K562 (cell line): ENCODE measurements at regions not wholly inside any gene's neighbourhood (a gene's known extent, or its start where the extent isn't known, plus 50 kb on each side); places are given as distances from the start of the nearest gene placed in this dataset.

ENCODE experiments used
- ATAC-seq: fragments of 200-7000 bp; cut with Tn5 transposase; 3 replicates; pipeline ENCODE4 v1.9.1; 2020; ENCODE audit warnings: moderate library complexity
- BruUV-seq: library from RNA; stranded (reverse); fragments of 400-500 nt; replicated peaks from 2 replicates; lab custom pipeline; 2021; lab: Mats Ljungman, UMichigan
- CTCF ChIA-PET: fragments of 300-600 bp; formaldehyde crosslinking; extraction: SDS; loops from one replicate; lab custom pipeline; 2021; ENCODE audit warnings: low intra/inter-chr PET ratio; lab: Yijun Ruan, JAX
- POLR2A ChIA-PET: fragments of 300-600, 350-650 bp; sonication (Branson Sonifier 250); formaldehyde crosslinking; extraction: SDS; loops from one replicate; lab custom pipeline; 2021; ENCODE audit warnings: antibody characterized with exemption, inconsistent platforms; lab: Yijun Ruan, JAX
- DNase-seq, 4 experiments: peaks; one replicate each; pipeline versions ENCODE4 v3.0.0 to v3.0.0-alpha.2; 2011 to 2018; ENCODE audit warnings: low spot score in 3 of 4, mixed read lengths in 3 of 4; ENCODE audit errors: extremely low read depth in 1 of 4
- FAIRE-seq: peaks from 2 replicates; lab custom pipeline; 2011; peaks lifted over from hg19 to GRCh38; lab: Jason Lieb, UNC
- H2AFZ ChIP-seq: 2 replicates; pipeline ENCODE4 v1.6.0; 2011; ENCODE audit warnings: low read depth, low read length, control low read depth, inconsistent platforms
- H3K27ac ChIP-seq: fragments of 200-600 bp; 3 replicates; pipeline ENCODE4 v1.8.0; 2011; ENCODE audit warnings: low read depth, mild to moderate bottlenecking, control low read depth, inconsistent platforms, low read length, moderate library complexity, mixed read lengths; ENCODE audit errors: extremely low read depth
- H3K27me3 ChIP-seq, 2 experiments: fragments of 300-600 bp in 1 of 2; 2 replicates in 1 of 2; 3 replicates in 1 of 2; pipeline versions ENCODE4 v1.6.0 to v1.8.0; 2011; ENCODE audit warnings: inconsistent platforms in 2 of 2, low read length in 2 of 2, mild to moderate bottlenecking in 1 of 2, mixed read lengths in 1 of 2, moderate library complexity in 1 of 2; ENCODE audit not compliant: control insufficient read depth in 2 of 2, insufficient read depth in 2 of 2
- H3K36me3 ChIP-seq: fragments of 300-600 bp; 3 replicates; pipeline ENCODE4 v1.8.0; 2011; ENCODE audit warnings: mild to moderate bottlenecking, low read length, inconsistent platforms; ENCODE audit not compliant: control insufficient read depth, insufficient read depth
- H3K4me1 ChIP-seq, 2 experiments: fragments of 200-600 bp in 1 of 2; replicated peaks in 1 of 2; 2 replicates in 1 of 2; 3 replicates in 1 of 2; pipeline versions ENCODE4 v1.5.1 to v1.8.0; 2011; ENCODE audit warnings: inconsistent platforms in 2 of 2, low read length in 2 of 2, mild to moderate bottlenecking in 1 of 2, mixed read lengths in 1 of 2, moderate library complexity in 1 of 2; ENCODE audit not compliant: control insufficient read depth in 2 of 2, insufficient read depth in 2 of 2
- H3K4me2 ChIP-seq: 2 replicates; pipeline ENCODE4 v1.6.1; 2011; ENCODE audit warnings: low read length, control low read depth, inconsistent platforms, mixed read lengths; ENCODE audit not compliant: insufficient read depth
- H3K4me3 ChIP-seq: fragments of 200-600 bp; sonication (generic), shearing (Covaris generic); 2 replicates; pipeline ENCODE4 v1.5.1; 2016; ENCODE audit warnings: control low read depth, inconsistent platforms
- H3K79me2 ChIP-seq: fragments of 200-600 bp; 3 replicates; pipeline ENCODE4 v1.8.0; 2011; ENCODE audit warnings: low read length, inconsistent platforms; ENCODE audit not compliant: control insufficient read depth, insufficient read depth
- H3K9ac ChIP-seq, 2 experiments: 2 replicates each; pipeline versions ENCODE4 v1.6.0 to v1.6.1; 2011; ENCODE audit warnings: low read depth in 2 of 2, low read length in 2 of 2, control low read depth in 1 of 2, inconsistent platforms in 1 of 2, mild to moderate bottlenecking in 1 of 2, mixed read lengths in 1 of 2; ENCODE audit not compliant: insufficient read depth in 1 of 2
- H3K9me1 ChIP-seq: one replicate; pipeline ENCODE4 v1.6.0; 2011; ENCODE audit warnings: inconsistent platforms, mild to moderate bottlenecking, low read length, moderate library complexity; ENCODE audit not compliant: control insufficient read depth, insufficient read depth
- H3K9me3 ChIP-seq: replicated peaks from 2 replicates; pipeline ENCODE4 v1.5.1; 2011; ENCODE audit warnings: low read depth, low read length, inconsistent platforms; ENCODE audit not compliant: control insufficient read depth, insufficient read depth
- H4K20me1 ChIP-seq: replicated peaks from 2 replicates; pipeline ENCODE4 v1.6.1; 2011; ENCODE audit warnings: low read length, inconsistent platforms, mixed read lengths; ENCODE audit not compliant: control insufficient read depth, insufficient read depth
- BRD4 ChIP-seq: fragments of 200-600 bp; sonication (generic); IDR thresholded peaks from 2 replicates; pipeline ENCODE4 v1.6.1; 2017; ENCODE audit warnings: inconsistent platforms
- ETV5 ChIP-seq: sonication (generic); formaldehyde crosslinking; IDR thresholded peaks from 2 replicates; pipeline ENCODE4 v1.4.0; 2020; ENCODE audit warnings: low read depth, mild to moderate bottlenecking, missing genetic modification reagents
- GABPA ChIP-seq: fragments of 200-800 bp; sonication (Bioruptor generic); conservative IDR thresholded peaks from 2 replicates; pipeline ENCODE4 v1.6.1; 2016; ENCODE audit warnings: low read depth, missing genetic modification characterization, missing compliant biosample characterization
- HIVEP1 ChIP-seq: fragments of 250-450 bp; sonication (Bioruptor Pico); IDR thresholded peaks from 2 replicates; pipeline ENCODE4 v1.4.0; 2020; ENCODE audit warnings: mild to moderate bottlenecking
- ILK ChIP-seq: fragments of 450-650 bp; IDR thresholded peaks from 2 replicates; pipeline ENCODE4 v1.6.1; 2016; ENCODE audit warnings: missing genetic modification characterization, low read depth, mild to moderate bottlenecking, missing compliant biosample characterization, moderate library complexity, borderline replicate concordance
- NELFE ChIP-seq: IDR thresholded peaks from 2 replicates; pipeline ENCODE4 v1.6.1; 2011; ENCODE audit warnings: mild to moderate bottlenecking; ENCODE audit not compliant: insufficient read depth, insufficient read length
- NR4A1 ChIP-seq, 2 experiments: fragments of 250-450 bp in 1 of 2; fragments of 450-650 bp in 1 of 2; sonication (Bioruptor Pico) in 1 of 2; IDR thresholded peaks; 2 replicates each; pipeline versions ENCODE4 v1.4.0 to v1.6.1; 2016 to 2020; ENCODE audit warnings: mild to moderate bottlenecking in 2 of 2, missing compliant biosample characterization in 1 of 2, missing genetic modification characterization in 1 of 2, moderate library complexity in 1 of 2
- POLR2A ChIP-seq: fragments of 450-650 bp; conservative IDR thresholded peaks from 2 replicates; pipeline ENCODE4 v1.6.1; 2016
- POLR2B ChIP-seq: fragments of 450-650 bp; IDR thresholded peaks from 2 replicates; pipeline ENCODE4 v1.6.1; 2018; ENCODE audit warnings: low read depth; ENCODE audit not compliant: partially characterized antibody
- SRF ChIP-seq, 2 experiments: fragments of 250-450, 450-650 bp in 1 of 2; sonication (Bioruptor Pico) in 1 of 2; sonication (generic) in 1 of 2; formaldehyde crosslinking; IDR thresholded peaks; 2 replicates each; pipeline versions ENCODE4 v1.5.0 to v1.5.1; 2020 to 2022; ENCODE audit warnings: mild to moderate bottlenecking in 1 of 2, missing genetic modification reagents in 1 of 2
- SUPT5H ChIP-seq: fragments of 450-650 bp; IDR thresholded peaks from 2 replicates; pipeline ENCODE4 v1.6.1; 2016
- ZEB2 ChIP-seq: fragments of 450-650 bp; IDR thresholded peaks from 2 replicates; pipeline ENCODE4 v1.6.1; 2016
- ZNF644 ChIP-seq: fragments of 200-800 bp; sonication (Bioruptor generic); IDR thresholded peaks from 2 replicates; pipeline ENCODE4 v1.6.1; 2016; ENCODE audit warnings: low read depth, missing genetic modification characterization, missing compliant biosample characterization
- WGBS: fragments of 100-300 bp; shearing (Covaris generic); methylation state at CpG from one replicate; pipeline ENCODE4 v1.1.6; 2016; ENCODE audit warnings: low coverage, mixed read lengths; ENCODE audit not compliant: insufficient coverage; ENCODE audit errors: missing lambda C conversion rate; 5-methylcytosine and 5-hydroxymethylcytosine counted together
- in situ Hi-C: fragments of 300-500 bp; cut with MboI; formaldehyde crosslinking; loops from 4 replicates; pipeline ENCODE4 v1.15.0; 2018; ENCODE audit warnings: inconsistent platforms, mixed read lengths
- intact Hi-C: fragments of 100-400 bp; cut with micrococcal nuclease; formaldehyde crosslinking; loops from 2 replicates; pipeline ENCODE4 v1.14.2; 2022
- TF ChIP-seq, protein P1 (sequence below): fragments of 250-450 bp; sonication (Bioruptor Pico); IDR thresholded peaks from 2 replicates; pipeline ENCODE4 v1.4.0; 2020; ENCODE audit warnings: mild to moderate bottlenecking, moderate library complexity
- TF ChIP-seq, protein P2 (sequence below): sonication (generic); formaldehyde crosslinking; IDR thresholded peaks from 2 replicates; pipeline ENCODE4 v1.8.0; 2022; ENCODE audit warnings: mild to moderate bottlenecking, missing genetic modification reagents
- TF ChIP-seq, protein P3 (sequence below): fragments of 250-450 bp; sonication (Bioruptor Pico); IDR thresholded peaks from 2 replicates; pipeline ENCODE4 v1.4.0; 2020

DNA sequence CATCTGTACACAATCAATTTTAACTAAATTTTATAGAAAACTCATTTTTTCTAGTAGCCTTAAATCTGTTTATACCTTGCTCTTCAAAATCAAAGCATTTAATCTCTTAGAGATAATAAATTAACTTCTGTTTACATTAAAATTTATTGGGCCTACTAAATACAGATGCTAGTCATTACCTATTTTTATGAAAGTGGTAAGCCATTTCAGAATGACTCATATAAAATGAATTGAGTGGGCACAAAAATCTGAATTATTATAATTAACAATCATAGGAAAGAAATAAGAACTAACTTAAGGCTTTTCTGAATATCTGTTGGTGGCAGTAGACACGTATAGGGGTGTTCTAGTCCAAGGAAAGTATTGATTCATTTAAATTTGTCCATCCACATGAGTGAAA, 157.9 kb downstream of the KCNJ2 start:
- Histone ChIP-seq H3K9me3 (no peaks in the 10 kb centered on the region), H3K4me3 (no peak overlapping the region), H3K27me3 (no peaks in the 10 kb centered on the region), H3K4me1 (no peaks in the 10 kb centered on the region), H2AFZ (no peak overlapping the region), H3K4me2 (no peak overlapping the region), H3K9me1 (no peaks in the 10 kb centered on the region), H3K27ac (no peak overlapping the region)
- no peak for FAIRE-seq
- no TSS peak for BruUV-seq
- intact Hi-C loops: no loop called here
- no peak for TF ChIP-seq POLR2A
- TF ChIP-seq, protein P1, sequence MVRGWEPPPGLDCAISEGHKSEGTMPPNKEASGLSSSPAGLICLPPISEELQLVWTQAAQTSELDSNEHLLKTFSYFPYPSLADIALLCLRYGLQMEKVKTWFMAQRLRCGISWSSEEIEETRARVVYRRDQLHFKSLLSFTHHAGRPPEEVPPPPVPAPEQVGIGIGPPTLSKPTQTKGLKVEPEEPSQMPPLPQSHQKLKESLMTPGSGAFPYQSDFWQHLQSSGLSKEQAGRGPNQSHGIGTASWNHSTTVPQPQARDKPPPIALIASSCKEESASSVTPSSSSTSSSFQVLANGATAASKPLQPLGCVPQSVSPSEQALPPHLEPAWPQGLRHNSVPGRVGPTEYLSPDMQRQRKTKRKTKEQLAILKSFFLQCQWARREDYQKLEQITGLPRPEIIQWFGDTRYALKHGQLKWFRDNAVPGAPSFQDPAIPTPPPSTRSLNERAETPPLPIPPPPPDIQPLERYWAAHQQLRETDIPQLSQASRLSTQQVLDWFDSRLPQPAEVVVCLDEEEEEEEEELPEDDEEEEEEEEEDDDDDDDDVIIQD: no peak
- TF ChIP-seq ZNF644: no peak
- no peak for TF ChIP-seq NELFE
- TF ChIP-seq, protein P2, sequence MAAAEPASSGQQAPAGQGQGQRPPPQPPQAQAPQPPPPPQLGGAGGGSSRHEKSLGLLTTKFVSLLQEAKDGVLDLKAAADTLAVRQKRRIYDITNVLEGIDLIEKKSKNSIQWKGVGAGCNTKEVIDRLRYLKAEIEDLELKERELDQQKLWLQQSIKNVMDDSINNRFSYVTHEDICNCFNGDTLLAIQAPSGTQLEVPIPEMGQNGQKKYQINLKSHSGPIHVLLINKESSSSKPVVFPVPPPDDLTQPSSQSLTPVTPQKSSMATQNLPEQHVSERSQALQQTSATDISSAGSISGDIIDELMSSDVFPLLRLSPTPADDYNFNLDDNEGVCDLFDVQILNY (CRISPR knock-in tag): no peak
- no peak for TF ChIP-seq ETV5 (CRISPR knock-in tag)
- TF ChIP-seq NR4A1 (CRISPR knock-in tag; IDR thresholded peaks at IDR 0.05): no peak
- no peak for TF ChIP-seq NR4A1 (tag; IDR thresholded peaks at IDR 0.05)
- TF ChIP-seq SRF (CRISPR knock-in tag; IDR thresholded peaks at IDR 0.05): no peak
- TF ChIP-seq SUPT5H: no peak
- TF ChIP-seq GABPA: no peak
- TF ChIP-seq HIVEP1 (CRISPR knock-in tag): no peak
- TF ChIP-seq ILK (tag): no peak
- no peak for TF ChIP-seq BRD4
- no peak for TF ChIP-seq POLR2B
- TF ChIP-seq, protein P3, sequence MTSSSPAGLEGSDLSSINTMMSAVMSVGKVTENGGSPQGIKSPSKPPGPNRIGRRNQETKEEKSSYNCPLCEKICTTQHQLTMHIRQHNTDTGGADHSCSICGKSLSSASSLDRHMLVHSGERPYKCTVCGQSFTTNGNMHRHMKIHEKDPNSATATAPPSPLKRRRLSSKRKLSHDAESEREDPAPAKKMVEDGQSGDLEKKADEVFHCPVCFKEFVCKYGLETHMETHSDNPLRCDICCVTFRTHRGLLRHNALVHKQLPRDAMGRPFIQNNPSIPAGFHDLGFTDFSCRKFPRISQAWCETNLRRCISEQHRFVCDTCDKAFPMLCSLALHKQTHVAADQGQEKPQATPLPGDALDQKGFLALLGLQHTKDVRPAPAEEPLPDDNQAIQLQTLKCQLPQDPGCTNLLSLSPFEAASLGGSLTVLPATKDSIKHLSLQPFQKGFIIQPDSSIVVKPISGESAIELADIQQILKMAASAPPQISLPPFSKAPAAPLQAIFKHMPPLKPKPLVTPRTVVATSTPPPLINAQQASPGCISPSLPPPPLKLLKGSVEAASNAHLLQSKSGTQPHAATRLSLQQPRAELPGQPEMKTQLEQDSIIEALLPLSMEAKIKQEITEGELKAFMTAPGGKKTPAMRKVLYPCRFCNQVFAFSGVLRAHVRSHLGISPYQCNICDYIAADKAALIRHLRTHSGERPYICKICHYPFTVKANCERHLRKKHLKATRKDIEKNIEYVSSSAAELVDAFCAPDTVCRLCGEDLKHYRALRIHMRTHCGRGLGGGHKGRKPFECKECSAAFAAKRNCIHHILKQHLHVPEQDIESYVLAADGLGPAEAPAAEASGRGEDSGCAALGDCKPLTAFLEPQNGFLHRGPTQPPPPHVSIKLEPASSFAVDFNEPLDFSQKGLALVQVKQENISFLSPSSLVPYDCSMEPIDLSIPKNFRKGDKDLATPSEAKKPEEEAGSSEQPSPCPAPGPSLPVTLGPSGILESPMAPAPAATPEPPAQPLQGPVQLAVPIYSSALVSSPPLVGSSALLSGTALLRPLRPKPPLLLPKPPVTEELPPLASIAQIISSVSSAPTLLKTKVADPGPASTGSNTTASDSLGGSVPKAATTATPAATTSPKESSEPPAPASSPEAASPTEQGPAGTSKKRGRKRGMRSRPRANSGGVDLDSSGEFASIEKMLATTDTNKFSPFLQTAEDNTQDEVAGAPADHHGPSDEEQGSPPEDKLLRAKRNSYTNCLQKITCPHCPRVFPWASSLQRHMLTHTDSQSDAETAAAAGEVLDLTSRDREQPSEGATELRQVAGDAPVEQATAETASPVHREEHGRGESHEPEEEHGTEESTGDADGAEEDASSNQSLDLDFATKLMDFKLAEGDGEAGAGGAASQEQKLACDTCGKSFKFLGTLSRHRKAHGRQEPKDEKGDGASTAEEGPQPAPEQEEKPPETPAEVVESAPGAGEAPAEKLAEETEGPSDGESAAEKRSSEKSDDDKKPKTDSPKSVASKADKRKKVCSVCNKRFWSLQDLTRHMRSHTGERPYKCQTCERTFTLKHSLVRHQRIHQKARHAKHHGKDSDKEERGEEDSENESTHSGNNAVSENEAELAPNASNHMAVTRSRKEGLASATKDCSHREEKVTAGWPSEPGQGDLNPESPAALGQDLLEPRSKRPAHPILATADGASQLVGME (CRISPR knock-in tag): no peak
- no peak for TF ChIP-seq ZEB2
- TF ChIP-seq, all 486 proteins: peak for 0
- H4K20me1 ChIP-seq: no peaks in the 10 kb centered on the region
- in situ Hi-C loops: no loop called here
- no peak overlapping the region for H3K9ac ChIP-seq
- no peaks in the 10 kb centered on the region for H3K36me3 ChIP-seq
- no peak for ATAC-seq
- WGBS: 0% methylated on average over 1 of the region's 1 CpG
- no peaks in the 10 kb centered on the region for H3K79me2 ChIP-seq
- ChIA-PET CTCF (no interaction called here), POLR2A (no interaction called here)
- no peak for DNase-seq
